GM12891 (cell line): ENCODE measurements at regions not wholly inside any gene's neighbourhood (a gene's known extent, or its start where the extent isn't known, plus 50 kb on each side); places are given as distances from the start of the nearest gene placed in this dataset.

Experiments used
- POLR2A ChIP-seq: IDR thresholded peaks from 2 replicates; pipeline ENCODE4 v1.6.1; 2011; ENCODE audit warnings: low read depth, low read length, control low read depth
- POU2F2 ChIP-seq: IDR thresholded peaks from 2 replicates; pipeline ENCODE4 v1.6.1; 2011; ENCODE audit warnings: low read depth, mild to moderate bottlenecking, control low read depth, low read length, moderate library complexity
- SPI1 ChIP-seq: IDR thresholded peaks from 2 replicates; pipeline ENCODE4 v1.6.1; 2011; ENCODE audit warnings: low read depth, low read length, control low read depth

- TF ChIP-seq POLR2A (no peak), POU2F2 (no peak), SPI1 (no peak)
These were observed 157.6 kb upstream of the SOD1 start for GRCh38 chr21:31501926-31502325.
